ENCODE measurements at regions not wholly inside any gene's neighbourhood (a gene's known extent, or its start where the extent isn't known, plus 50 kb on each side); places are given as distances from the start of the nearest gene placed in this dataset.

DNA sequence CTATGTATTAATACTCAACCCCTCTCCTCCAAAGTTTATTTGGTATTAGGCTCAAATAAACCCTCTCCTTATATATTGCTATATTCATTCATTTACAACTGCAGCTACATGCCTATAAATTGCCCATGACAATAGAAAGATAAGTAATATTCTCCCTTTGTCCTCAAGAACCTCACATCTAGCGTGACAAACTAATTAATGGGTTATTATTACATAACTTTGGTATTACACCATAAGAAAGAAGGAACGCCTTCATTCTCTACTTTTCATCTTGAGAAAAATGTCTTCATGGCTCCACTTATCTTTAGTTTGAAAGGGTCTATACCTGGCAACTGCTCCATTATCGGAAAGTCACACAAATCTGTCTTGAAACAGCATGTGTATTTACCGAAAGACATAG is 157.7 kb upstream of the RASGEF1B start:
- TF ChIP-seq POLR2A (IDR thresholded peaks at IDR 0.05) (no peak), CTCF (IDR thresholded peaks at IDR 0.05) (no peak)
